ENCODE measurements at regions not wholly inside any gene's neighbourhood (a gene's known extent, or its start where the extent isn't known, plus 50 kb on each side); places are given as distances from the start of the nearest gene placed in this dataset.

- no peak for DNase-seq
- Mint-ChIP-seq H3K36me3 (ENCODE audit: insufficient read depth, unreplicated experiment) (no peaks in the 10 kb centered on the region), H3K27me3 (ENCODE audit: unreplicated experiment) (peaks cover 31% of the 10 kb centered on the region), H3K4me3 (ENCODE audit: low read depth, unreplicated experiment) (no peak overlapping the region), H3K27ac (ENCODE audit: unreplicated experiment) (no peak overlapping the region), H3K4me1 (ENCODE audit: low read depth, unreplicated experiment) (no peaks in the 10 kb centered on the region), H3K9me3 (ENCODE audit: low read depth, unreplicated experiment) (no peaks in the 10 kb centered on the region)
- intact Hi-C loops (cut with micrococcal nuclease; ENCODE audit: unreplicated experiment), result no loop called here
- TF ChIP-seq CTCF (IDR thresholded peaks at IDR 0.05; ENCODE audit: unreplicated experiment), result no peak
- BruUV-seq (replicated peaks), result no TSS peak
- CTCF ChIA-PET, result no interaction called here
Observed at GRCh38 chr6:166841216-166841615, 115.1 kb downstream of the RNASET2 start.

GRCh38 chr6:166839569-166839968 is 116.8 kb downstream of the RNASET2 start:
- BruUV-seq (replicated peaks), result no TSS peak
- TF ChIP-seq CTCF (IDR thresholded peaks at IDR 0.05; ENCODE audit: unreplicated experiment), result no peak
- H3K36me3 Mint-ChIP-seq (ENCODE audit: insufficient read depth, unreplicated experiment), result no peaks in the 10 kb centered on the region
- H3K4me3 Mint-ChIP-seq (ENCODE audit: low read depth, unreplicated experiment), result no peak overlapping the region
- H3K27ac Mint-ChIP-seq (ENCODE audit: unreplicated experiment), result no peak overlapping the region
- no peaks in the 10 kb centered on the region for H3K9me3 Mint-ChIP-seq (ENCODE audit: low read depth, unreplicated experiment)
- H3K4me1 Mint-ChIP-seq (ENCODE audit: low read depth, unreplicated experiment), result no peaks in the 10 kb centered on the region
- DNase-seq, result no peak
- H3K27me3 Mint-ChIP-seq (ENCODE audit: unreplicated experiment), result peaks cover 21% of the 10 kb centered on the region
- CTCF ChIA-PET, result no interaction called here
- intact Hi-C loops (cut with micrococcal nuclease; ENCODE audit: unreplicated experiment), result no loop called here

GRCh38 chr6:166838987-166839386 is 117.4 kb downstream of the RNASET2 start:
- CTCF ChIA-PET, result no interaction called here

GRCh38 chr6:166836785-166837718 is 119.3 kb downstream of the RNASET2 start:
- no peak for DNase-seq
- no peak overlapping the region for H3K27ac Mint-ChIP-seq (ENCODE audit: unreplicated experiment)
- intact Hi-C loops (cut with micrococcal nuclease; ENCODE audit: unreplicated experiment), result no loop called here
- H3K36me3 Mint-ChIP-seq (ENCODE audit: insufficient read depth, unreplicated experiment), result no peaks in the 10 kb centered on the region
- peaks cover 8% of the 10 kb centered on the region for H3K27me3 Mint-ChIP-seq (ENCODE audit: unreplicated experiment)
- no peaks in the 10 kb centered on the region for H3K4me1 Mint-ChIP-seq (ENCODE audit: low read depth, unreplicated experiment)
- BruUV-seq (replicated peaks), result no TSS peak
- H3K4me3 Mint-ChIP-seq (ENCODE audit: low read depth, unreplicated experiment), result no peak overlapping the region
- CTCF ChIA-PET, result no interaction called here
- no peaks in the 10 kb centered on the region for H3K9me3 Mint-ChIP-seq (ENCODE audit: low read depth, unreplicated experiment)
- TF ChIP-seq CTCF (IDR thresholded peaks at IDR 0.05; ENCODE audit: unreplicated experiment), result no peak

More at GRCh38 chr6:166838987-166839386, 117.4 kb downstream of the RNASET2 start:
- no peaks in the 10 kb centered on the region for H3K4me1 Mint-ChIP-seq (ENCODE audit: low read depth, unreplicated experiment)
- no peaks in the 10 kb centered on the region for H3K36me3 Mint-ChIP-seq (ENCODE audit: insufficient read depth, unreplicated experiment)
- no peak overlapping the region for H3K4me3 Mint-ChIP-seq (ENCODE audit: low read depth, unreplicated experiment)
- H3K27me3 Mint-ChIP-seq (ENCODE audit: unreplicated experiment), result peaks cover 15% of the 10 kb centered on the region
- DNase-seq, result no peak
- no peaks in the 10 kb centered on the region for H3K9me3 Mint-ChIP-seq (ENCODE audit: low read depth, unreplicated experiment)
- intact Hi-C loops (cut with micrococcal nuclease; ENCODE audit: unreplicated experiment), result no loop called here
- no TSS peak for BruUV-seq (replicated peaks)
- no peak for TF ChIP-seq CTCF (IDR thresholded peaks at IDR 0.05; ENCODE audit: unreplicated experiment)
- H3K27ac Mint-ChIP-seq (ENCODE audit: unreplicated experiment), result no peak overlapping the region

Measured in Calu3 (cell line).